ENCODE measurements at regions not wholly inside any gene's neighbourhood (a gene's known extent, or its start where the extent isn't known, plus 50 kb on each side); places are given as distances from the start of the nearest gene placed in this dataset.

GRCh38 chr11:29781268-29781667, 235.6 kb downstream of the KCNA4 start:
- DNase-seq (ENCODE audit: low spot score), result no peak

DNA sequence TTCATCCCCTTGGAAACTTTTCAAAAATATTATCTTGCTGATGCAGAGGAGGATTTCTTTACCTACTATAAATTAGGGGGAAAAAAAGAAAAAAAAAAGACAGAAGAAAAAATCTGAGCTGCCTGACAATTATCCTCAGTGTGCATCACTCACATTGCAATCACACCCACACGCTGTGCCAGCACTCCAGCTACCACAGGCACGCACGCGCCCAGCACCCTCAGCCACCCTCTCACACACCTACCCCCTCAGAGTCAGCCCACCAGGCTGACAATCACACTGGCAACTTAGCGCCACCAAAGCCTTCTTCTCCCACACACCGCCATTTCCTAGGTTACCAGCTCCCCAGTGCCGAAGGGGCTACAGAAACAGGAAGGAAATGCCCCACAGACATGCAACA, 236.1 kb downstream of the KCNA4 start:
- no peak for DNase-seq (ENCODE audit: low spot score)

- DNase-seq (ENCODE audit: low spot score), result no peak
These were observed 243.1 kb downstream of the KCNA4 start for GRCh38 chr11:29773656-29774264.

- DNase-seq (ENCODE audit: low spot score), result no peak
These were observed 260.0 kb downstream of the KCNA4 start for GRCh38 chr11:29756871-29757270.

- no peak for DNase-seq (ENCODE audit: low spot score)
These were observed 261.4 kb downstream of the KCNA4 start for GRCh38 chr11:29755474-29755873.

DNA sequence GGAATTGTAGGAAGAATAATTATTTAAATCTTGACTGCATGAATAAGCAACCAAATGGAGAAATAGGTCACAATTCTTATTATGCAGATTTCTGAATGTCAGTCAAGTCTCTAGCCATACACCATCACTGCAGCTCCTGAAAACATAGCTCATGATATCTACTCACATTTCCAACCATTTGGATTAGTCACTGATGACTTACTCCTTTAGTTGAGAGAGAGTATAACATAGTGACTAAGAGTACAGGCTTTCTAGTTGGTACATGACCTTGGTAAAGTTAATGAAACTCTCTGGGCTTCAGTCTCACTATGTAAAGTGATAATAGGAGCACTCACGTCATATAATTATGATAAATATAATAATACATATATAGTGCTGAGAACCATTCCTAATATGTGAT, 265.2 kb downstream of the KCNA4 start:
- DNase-seq (ENCODE audit: low spot score), result no peak

DNA sequence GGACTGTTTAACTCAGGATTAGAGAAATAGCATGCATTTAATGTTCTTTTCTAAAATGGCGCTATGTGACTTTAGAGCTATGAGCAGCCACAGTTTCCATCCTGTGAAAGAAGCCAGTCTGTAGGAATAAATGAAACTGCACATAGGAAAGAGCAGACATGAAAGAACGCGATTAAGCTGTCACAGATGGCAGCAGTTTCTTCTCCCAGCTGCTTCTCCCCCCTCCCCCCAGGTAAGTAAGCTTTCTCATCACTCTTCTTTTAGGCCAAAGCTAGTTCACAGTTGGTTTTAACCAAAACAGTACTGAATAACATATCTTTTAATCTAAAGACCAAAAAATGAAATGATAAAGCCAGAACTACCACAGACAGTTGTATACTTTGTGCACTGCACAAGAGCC, 266.4 kb downstream of the KCNA4 start:
- DNase-seq (ENCODE audit: low spot score), result no peak

DNA sequence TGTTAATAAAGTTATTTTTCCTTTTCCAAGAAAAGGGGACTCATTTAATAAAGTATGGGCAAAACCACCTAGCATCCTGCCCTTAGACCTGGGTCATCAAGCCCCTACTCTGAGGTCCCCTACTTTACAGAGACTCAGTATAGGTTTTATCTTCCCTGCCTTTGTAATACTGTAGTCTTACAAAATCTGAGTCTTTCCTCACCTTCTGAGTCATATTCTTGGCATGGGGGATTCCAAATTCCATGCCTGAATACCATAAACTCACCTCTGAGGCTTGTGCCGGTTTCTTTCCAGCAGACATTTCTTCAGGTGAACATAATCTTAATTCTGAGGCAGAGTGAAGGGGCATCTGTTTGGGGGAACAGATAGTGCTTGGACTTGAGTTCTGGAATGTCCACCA, 282.5 kb downstream of the KCNA4 start:
- no peak for DNase-seq (ENCODE audit: low spot score)

DNA sequence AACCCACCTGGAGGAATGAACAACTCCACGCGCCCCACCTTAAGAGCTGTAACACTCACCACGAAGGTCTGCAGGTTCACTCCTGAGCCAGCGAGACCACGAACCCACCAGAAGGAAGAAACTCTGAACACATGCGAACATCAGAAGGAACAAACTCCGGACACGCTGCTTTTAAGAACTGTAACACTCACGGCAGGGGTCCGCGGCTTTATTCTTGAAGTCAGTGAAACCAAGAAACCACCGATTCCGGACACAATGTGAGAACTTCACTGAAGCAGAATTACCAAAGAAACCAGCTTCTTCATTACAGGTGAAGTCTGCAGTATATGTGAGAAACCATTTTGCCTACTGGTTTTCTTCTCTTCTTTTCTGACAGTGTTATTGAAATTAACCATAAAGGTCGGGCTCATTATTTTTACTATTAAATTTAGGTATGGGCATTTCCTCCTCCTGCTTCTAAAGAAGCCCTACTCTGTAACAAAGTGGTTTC, 303.0 kb downstream of the KCNA4 start:
- no peak for DNase-seq (ENCODE audit: low spot score)

GRCh38 chr11:29712616-29713015, 304.2 kb downstream of the KCNA4 start:
- no peak for DNase-seq (ENCODE audit: low spot score)

DNA sequence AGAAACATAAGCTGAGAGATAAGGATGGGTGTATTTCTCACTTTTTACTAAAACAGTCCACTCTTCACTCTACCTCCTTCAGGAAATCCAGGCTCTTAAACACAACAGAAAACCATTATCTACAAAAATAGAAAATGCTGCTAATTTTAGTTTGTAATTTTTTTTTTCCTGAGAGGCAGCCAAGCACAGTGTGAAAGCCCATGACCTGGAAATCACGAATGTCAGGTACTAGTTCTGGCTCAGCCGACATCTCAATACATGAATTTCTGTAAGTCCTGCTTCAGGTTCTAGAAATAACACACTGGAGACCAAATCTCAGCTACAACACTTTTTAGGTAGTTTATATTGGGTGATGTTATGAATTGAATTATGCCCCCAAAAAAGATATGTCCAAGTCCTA, 308.9 kb downstream of the KCNA4 start:
- DNase-seq (ENCODE audit: low spot score), result no peak

DNA sequence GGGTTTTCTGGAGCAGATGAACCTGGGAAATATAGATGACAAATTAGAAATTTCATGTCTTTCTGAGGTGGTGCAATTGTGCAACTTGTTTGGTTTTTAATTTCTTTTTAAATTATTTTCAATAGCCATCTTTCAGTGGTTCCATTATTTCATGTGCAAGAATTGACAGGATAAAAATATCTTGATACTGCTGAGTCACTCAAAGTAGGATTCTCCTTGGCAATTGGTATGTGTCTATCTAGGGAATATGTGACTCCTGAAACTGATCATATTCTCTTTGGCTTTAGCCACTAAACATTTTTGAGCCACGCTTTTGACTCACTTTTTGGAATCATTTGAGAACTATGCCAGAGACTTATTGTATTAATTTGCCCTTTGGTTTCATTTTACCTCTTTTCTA, 331.5 kb downstream of the KCNA4 start:
- no peak for DNase-seq (ENCODE audit: low spot score)

DNA sequence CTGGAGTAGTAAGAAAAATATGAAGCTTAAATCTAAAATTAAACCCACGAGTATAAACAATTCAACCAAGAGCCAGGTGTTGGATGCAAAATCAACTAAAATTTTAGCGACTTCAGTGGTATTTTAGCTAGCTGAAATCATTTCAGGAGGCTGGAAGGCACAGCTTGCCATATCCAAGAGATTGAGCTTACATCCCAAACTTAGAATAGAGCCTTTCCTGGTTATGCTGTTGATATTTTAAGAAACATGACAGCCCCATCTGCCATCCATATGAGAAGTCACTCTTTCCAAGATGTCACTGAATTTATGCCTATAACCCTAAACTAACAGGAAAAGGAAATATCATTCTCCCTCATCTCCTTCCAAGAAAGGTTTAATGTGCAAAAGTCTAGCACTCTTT, 334.0 kb downstream of the KCNA4 start:
- no peak for DNase-seq (ENCODE audit: low spot score)

GRCh38 chr11:29679996-29680395, 336.8 kb downstream of the KCNA4 start:
- no peak for DNase-seq (ENCODE audit: low spot score)

DNA sequence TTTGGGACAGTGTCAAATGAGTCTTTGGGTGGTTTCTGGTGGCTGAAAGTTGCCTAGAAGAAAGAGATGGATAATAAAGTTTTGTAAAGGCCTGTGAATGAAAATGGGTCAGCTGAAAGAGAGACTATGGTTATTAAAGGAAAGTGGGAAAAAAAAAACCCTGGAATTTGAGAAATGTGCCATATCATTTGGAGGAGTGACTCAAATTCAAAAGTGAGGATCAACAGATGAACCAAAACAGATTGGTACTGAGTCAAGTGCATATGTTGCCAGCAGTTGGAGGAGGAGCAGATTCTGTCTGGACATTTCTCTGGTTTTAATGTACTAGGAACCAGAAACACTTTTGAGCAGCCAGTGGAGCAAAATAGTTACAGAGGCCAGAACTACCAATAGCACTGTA, 339.8 kb downstream of the KCNA4 start:
- no peak for DNase-seq (ENCODE audit: low spot score)

DNA sequence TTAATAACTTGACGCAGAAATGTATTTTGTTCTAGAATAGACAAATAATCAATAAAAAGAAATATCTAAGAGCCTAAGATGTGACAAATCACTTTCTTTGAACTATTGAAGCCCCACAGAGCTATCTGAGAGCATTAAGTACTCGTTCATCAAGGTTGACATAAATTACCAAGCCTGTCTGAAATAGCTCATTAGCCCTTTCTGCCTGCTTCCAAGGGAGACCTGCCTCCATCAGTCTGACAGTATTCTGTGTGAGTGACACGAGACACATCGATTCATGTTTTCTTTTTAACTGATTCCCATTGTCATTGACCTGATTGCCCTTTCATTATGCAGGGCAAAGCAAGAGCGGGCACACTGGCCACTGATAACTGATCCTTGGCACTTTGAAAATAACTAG, 347.5 kb downstream of the KCNA4 start:
- no peak for DNase-seq (ENCODE audit: low spot score)

DNA sequence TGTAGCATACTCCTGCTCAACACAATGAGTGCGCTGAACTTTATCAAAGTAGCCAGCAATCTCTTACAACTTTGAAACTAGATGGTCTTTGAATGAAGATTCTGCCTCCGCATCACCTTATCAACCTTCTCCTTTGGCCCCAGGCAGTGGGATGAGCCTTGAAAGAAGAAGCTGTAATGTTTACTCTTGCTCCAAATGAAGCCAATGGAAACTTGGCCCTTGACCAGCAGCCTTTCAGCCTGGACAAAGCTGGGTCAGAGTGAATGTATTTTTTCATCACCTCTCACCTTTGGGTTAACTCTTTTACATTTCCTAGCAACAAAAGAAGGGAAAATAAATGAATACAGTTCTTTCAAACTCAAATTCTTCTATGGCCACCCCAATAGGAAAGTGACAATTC, 359.1 kb downstream of the KCNA4 start:
- no peak for DNase-seq (ENCODE audit: low spot score)

- DNase-seq (ENCODE audit: low spot score), result no peak
These were observed 360.2 kb downstream of the KCNA4 start for GRCh38 chr11:29656597-29656996.

- DNase-seq (ENCODE audit: low spot score), result no peak
These were observed 371.5 kb downstream of the KCNA4 start for GRCh38 chr11:29645373-29645772.

GRCh38 chr11:29641201-29641600, 375.6 kb downstream of the KCNA4 start:
- peak; percentile 13 for DNase-seq (ENCODE audit: low spot score)

GRCh38 chr11:29634744-29635143, 382.1 kb downstream of the KCNA4 start:
- no peak for DNase-seq (ENCODE audit: low spot score)

GRCh38 chr11:29634244-29634643, 382.6 kb downstream of the KCNA4 start:
- DNase-seq (ENCODE audit: low spot score), result no peak

DNA sequence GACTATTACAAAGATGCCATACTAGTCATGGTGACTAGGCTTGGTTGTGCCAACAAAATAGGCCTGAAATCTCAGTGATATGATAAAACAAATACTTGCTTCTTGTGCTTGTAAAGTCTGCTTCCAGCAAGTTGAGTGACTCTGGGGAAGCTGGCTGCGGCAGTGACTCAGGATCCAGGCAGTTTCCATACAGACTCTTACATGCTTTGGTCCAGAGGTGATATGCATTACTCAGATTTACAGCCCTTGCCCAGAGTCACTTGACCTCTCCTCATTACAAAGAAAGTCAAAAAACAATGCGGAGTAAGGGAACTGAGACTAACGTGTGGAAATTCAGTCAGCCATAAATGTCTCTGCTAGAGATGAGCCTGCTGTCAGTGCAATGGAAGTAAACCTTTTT, 387.5 kb downstream of the KCNA4 start:
- DNase-seq (ENCODE audit: low spot score), result peak; percentile 42

DNA sequence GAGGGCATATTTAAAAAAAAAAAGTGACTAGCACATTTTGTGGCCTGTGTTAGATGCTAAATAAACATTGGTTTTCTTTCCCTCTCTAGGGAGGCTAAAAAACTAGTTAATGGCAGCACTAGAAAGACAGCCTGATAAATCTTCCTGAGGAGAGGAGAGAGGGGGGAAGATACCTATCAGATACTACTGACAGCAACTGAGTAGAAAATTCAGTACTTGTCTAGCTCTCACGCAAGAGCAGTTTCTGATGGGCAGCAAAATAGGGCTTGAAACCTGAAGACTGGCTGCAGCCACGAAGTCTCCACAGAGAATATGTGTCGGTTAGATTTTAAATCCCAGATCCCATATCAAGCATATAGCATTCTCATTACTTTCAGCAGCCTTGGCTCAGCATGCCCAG, 388.2 kb downstream of the KCNA4 start:
- no peak for DNase-seq (ENCODE audit: low spot score)

- DNase-seq (ENCODE audit: low spot score), result no peak
These were observed 389.3 kb downstream of the KCNA4 start for GRCh38 chr11:29627541-29627940.

All from kidney tubule cell (primary cell).